Esophagus muscularis mucosa (tissue), 4 donors: ENCODE measurements at regions not wholly inside any gene's neighbourhood (a gene's known extent, or its start where the extent isn't known, plus 50 kb on each side); places are given as distances from the start of the nearest gene placed in this dataset.

Experiments
- DNase-seq: peaks from one replicate; pipeline ENCODE4 v3.0.0-alpha.2; 2017; ENCODE audit errors: extremely low spot score
- H3K27ac ChIP-seq, 4 donors: fragments of 200-600 bp; sonication (generic); replicated peaks in 1 of 4; 1 replicate in 3 of 4; 2 replicates in 1 of 4; pipeline ENCODE4 v1.5.1; 2016 to 2019; ENCODE audit warnings: mild to moderate bottlenecking in 1 of 4
- H3K27me3 ChIP-seq, 4 donors: fragments of 200-600 bp; sonication (generic); one replicate each; pipeline versions ENCODE4 v1.5.1 to v1.6.0; 2016 to 2019
- H3K36me3 ChIP-seq, 4 donors: fragments of 200-600 bp; sonication (generic); one replicate each; pipeline ENCODE4 v1.5.1; 2016 to 2019
- H3K4me1 ChIP-seq, 4 donors: fragments of 200-600 bp; sonication (generic); one replicate each; pipeline ENCODE4 v1.5.1; 2016 to 2019
- H3K4me3 ChIP-seq, 4 donors: fragments of 200-600 bp; sonication (generic); 1 replicate in 2 of 4; 2 replicates in 2 of 4; pipeline ENCODE4 v1.5.1; 2016 to 2019; ENCODE audit warnings: mild to moderate bottlenecking in 4 of 4, moderate library complexity in 1 of 4
- H3K9me3 ChIP-seq, 4 donors: fragments of 200-600 bp; sonication (generic); 1 replicate in 3 of 4; 2 replicates in 1 of 4; pipeline ENCODE4 v1.5.1; 2016 to 2019
- CTCF ChIP-seq, 3 experiments: fragments of 200-600 bp in 2 of 3; fragments of 450-650 bp in 1 of 3; sonication (generic) in 2 of 3; IDR thresholded peaks; one replicate each; pipeline ENCODE4 v1.5.1; 2017 to 2019; ENCODE audit warnings: antibody characterized with exemption in 3 of 3, mild to moderate bottlenecking in 2 of 3, moderate library complexity in 1 of 3
- EP300 ChIP-seq: sonication (generic); formaldehyde crosslinking; IDR thresholded peaks from one replicate; pipeline ENCODE4 v1.6.1; 2017; ENCODE audit warnings: antibody characterized with exemption
- POLR2A ChIP-seq: fragments of 450-650 bp; IDR thresholded peaks from one replicate; pipeline ENCODE4 v1.6.1; 2017; ENCODE audit warnings: antibody characterized with exemption, moderate library complexity, mild to moderate bottlenecking, low read depth
- POLR2AphosphoS5 ChIP-seq, 2 donors: sonication (generic); formaldehyde crosslinking; IDR thresholded peaks; one replicate each; pipeline ENCODE4 v1.6.1; 2017; ENCODE audit warnings: antibody characterized with exemption in 2 of 2
- WGBS: methylation state at CpG from one replicate; pipeline ENCODE4 v1.1.5; 2018; 5-methylcytosine and 5-hydroxymethylcytosine counted together
- intact Hi-C: fragments of 100-400 bp; cut with DNase I; formaldehyde crosslinking; loops from one replicate; pipeline ENCODE4 v1.15.1; 2023

GRCh38 chr3:15977090-15977489 is 179.3 kb upstream of the ANKRD28 start:
- no peak for DNase-seq
- no peaks in the 10 kb centered on the region for H3K36me3 ChIP-seq
- H3K27me3 ChIP-seq = no peaks in the 10 kb centered on the region
- WGBS = 86% methylated on average over 1 of the region's 1 CpG
- no peaks in the 10 kb centered on the region for H3K4me1 ChIP-seq
- TF ChIP-seq POLR2AphosphoS5 (IDR thresholded peaks at IDR 0.05) (no peak), CTCF (IDR thresholded peaks at IDR 0.05) (no peak), EP300 (no peak), POLR2A (no peak)
- no peaks in the 10 kb centered on the region for H3K9me3 ChIP-seq
- intact Hi-C loops = no loop called here
- H3K27ac ChIP-seq = no peak overlapping the region
- no peak overlapping the region for H3K4me3 ChIP-seq

- H3K4me1 ChIP-seq = no peaks in the 10 kb centered on the region
- peak; percentile 70 for DNase-seq
- TF ChIP-seq EP300 = no peak
- no peak for TF ChIP-seq POLR2AphosphoS5 (IDR thresholded peaks at IDR 0.05)
- TF ChIP-seq POLR2A = no peak
- no peak for TF ChIP-seq CTCF (IDR thresholded peaks at IDR 0.05)
- no peaks in the 10 kb centered on the region for H3K36me3 ChIP-seq
- intact Hi-C loops = no loop called here
- WGBS = 85% methylated on average over 6 of the region's 6 CpGs
- H3K27ac ChIP-seq = no peak overlapping the region
- no peak overlapping the region for H3K4me3 ChIP-seq
- no peaks in the 10 kb centered on the region for H3K27me3 ChIP-seq
- H3K9me3 ChIP-seq = no peaks in the 10 kb centered on the region
Observed at GRCh38 chr3:15977598-15978232, 179.9 kb upstream of the ANKRD28 start.

DNA sequence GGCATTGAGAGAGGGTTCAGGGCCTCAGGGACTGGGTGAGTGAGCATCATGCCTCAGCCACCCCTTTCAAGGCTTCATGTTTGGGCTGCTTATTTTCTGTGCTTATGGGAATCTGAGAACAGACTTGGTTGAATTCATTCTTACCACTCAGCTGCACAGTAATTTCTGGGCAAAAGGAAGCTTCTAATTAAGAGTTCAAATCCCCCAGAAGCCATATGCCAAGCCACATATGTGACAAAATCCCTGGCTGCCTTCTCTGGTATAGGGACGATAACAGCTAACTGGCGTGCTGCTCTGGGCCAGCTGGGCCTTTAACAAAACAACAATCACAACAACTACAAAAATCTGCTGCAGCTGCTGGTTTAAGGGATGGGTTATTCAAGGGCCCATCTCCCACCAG is 181.0 kb upstream of the ANKRD28 start:
- H3K27ac ChIP-seq = no peak overlapping the region
- DNase-seq = peak; percentile 79
- H3K9me3 ChIP-seq = no peaks in the 10 kb centered on the region
- H3K4me1 ChIP-seq = no peaks in the 10 kb centered on the region
- WGBS = 88% methylated on average over 2 of the region's 2 CpGs
- intact Hi-C loops = no loop called here
- no peak for TF ChIP-seq POLR2AphosphoS5 (IDR thresholded peaks at IDR 0.05)
- TF ChIP-seq POLR2A = no peak
- TF ChIP-seq EP300 = no peak
- TF ChIP-seq CTCF (IDR thresholded peaks at IDR 0.05) = no peak
- no peaks in the 10 kb centered on the region for H3K36me3 ChIP-seq
- no peak overlapping the region for H3K4me3 ChIP-seq
- no peaks in the 10 kb centered on the region for H3K27me3 ChIP-seq

GRCh38 chr3:15979495-15979894 is 181.7 kb upstream of the ANKRD28 start:
- intact Hi-C loops = no loop called here
- H3K27me3 ChIP-seq = no peaks in the 10 kb centered on the region
- H3K36me3 ChIP-seq = no peaks in the 10 kb centered on the region
- no peaks in the 10 kb centered on the region for H3K4me1 ChIP-seq
- H3K4me3 ChIP-seq = no peak overlapping the region
- H3K27ac ChIP-seq = no peak overlapping the region
- TF ChIP-seq CTCF (IDR thresholded peaks at IDR 0.05) (no peak), POLR2A (no peak), EP300 (no peak), POLR2AphosphoS5 (IDR thresholded peaks at IDR 0.05) (peak in 1 of 2 donors; percentile 29)
- DNase-seq = peak; percentile 74
- H3K9me3 ChIP-seq = no peaks in the 10 kb centered on the region
- 71% methylated on average over 2 of the region's 2 CpGs for WGBS

DNA sequence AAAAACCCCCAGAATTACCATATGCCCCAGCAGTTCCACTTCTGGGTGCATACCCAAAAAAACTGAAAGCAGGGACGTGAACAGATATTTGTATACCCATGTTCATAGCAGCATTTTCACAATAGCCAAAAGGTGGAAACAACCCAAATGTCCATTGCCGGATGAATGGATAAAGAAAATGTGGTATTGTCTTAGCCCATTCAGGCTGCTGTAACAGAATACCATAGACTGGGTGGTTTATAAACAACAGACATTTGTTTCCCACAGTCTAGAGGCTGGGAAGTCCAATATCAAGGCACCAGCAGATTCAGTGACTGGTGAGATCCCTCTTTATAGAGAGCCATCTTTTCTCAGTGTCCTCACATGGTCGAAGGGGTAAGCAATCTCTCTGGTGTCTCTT is 182.1 kb upstream of the ANKRD28 start:
- intact Hi-C loops = no loop called here
- Histone ChIP-seq H3K36me3 (no peaks in the 10 kb centered on the region), H3K4me3 (no peak overlapping the region), H3K9me3 (no peaks in the 10 kb centered on the region), H3K4me1 (no peaks in the 10 kb centered on the region), H3K27ac (no peak overlapping the region), H3K27me3 (no peaks in the 10 kb centered on the region)
- DNase-seq = no peak
- 71% methylated on average over 3 of the region's 3 CpGs for WGBS
- TF ChIP-seq POLR2AphosphoS5 (IDR thresholded peaks at IDR 0.05) (no peak), EP300 (no peak), CTCF (IDR thresholded peaks at IDR 0.05) (no peak), POLR2A (no peak)
